ENCODE measurements at regions not wholly inside any gene's neighbourhood (a gene's known extent, or its start where the extent isn't known, plus 50 kb on each side); places are given as distances from the start of the nearest gene placed in this dataset.

DNA sequence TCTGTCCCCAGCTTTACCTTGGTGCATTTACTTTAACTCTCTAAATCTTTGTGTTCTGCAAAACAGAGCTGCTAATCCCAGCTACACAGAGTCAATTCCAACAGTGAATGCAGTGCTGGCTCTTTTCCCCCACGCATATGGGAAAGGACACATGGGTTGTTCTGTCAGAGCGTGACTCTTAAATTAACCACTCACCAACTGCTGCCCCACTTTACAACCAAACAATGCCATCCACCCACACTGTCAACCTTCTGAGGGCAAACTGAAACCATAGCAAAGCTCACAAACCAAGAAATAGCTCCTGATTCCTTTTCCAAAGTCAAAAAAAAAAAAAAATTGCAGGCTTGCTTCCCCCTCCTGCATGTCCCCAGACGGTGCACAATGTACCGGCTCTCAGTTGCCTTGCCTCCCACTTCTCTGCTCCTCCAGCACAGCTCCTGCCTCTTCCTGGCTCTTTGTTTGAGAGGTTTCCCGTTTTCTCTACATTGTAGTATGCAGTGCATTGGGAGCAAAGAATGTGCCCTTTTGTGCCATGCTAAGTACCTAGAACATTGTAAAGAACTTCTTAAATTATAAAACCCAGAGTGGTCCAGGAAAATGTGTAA lies 151.5 kb upstream of the DAPK1 start:
- DNase-seq (ENCODE audit: low read depth) (no peak), FAIRE-seq (no peak)
- TF ChIP-seq, protein P1, sequence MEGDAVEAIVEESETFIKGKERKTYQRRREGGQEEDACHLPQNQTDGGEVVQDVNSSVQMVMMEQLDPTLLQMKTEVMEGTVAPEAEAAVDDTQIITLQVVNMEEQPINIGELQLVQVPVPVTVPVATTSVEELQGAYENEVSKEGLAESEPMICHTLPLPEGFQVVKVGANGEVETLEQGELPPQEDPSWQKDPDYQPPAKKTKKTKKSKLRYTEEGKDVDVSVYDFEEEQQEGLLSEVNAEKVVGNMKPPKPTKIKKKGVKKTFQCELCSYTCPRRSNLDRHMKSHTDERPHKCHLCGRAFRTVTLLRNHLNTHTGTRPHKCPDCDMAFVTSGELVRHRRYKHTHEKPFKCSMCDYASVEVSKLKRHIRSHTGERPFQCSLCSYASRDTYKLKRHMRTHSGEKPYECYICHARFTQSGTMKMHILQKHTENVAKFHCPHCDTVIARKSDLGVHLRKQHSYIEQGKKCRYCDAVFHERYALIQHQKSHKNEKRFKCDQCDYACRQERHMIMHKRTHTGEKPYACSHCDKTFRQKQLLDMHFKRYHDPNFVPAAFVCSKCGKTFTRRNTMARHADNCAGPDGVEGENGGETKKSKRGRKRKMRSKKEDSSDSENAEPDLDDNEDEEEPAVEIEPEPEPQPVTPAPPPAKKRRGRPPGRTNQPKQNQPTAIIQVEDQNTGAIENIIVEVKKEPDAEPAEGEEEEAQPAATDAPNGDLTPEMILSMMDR (IDR thresholded peaks at IDR 0.05; ENCODE audit: insufficient read depth, low read length, severe bottlenecking) = no peak
- Histone ChIP-seq H3K27me3 (ENCODE audit: control insufficient read depth, insufficient read depth, low read length) (no peaks in the 10 kb centered on the region), H3K4me3 (ENCODE audit: low read depth, low read length) (no peak overlapping the region), H3K36me3 (ENCODE audit: control insufficient read depth, insufficient read depth, low read length) (no peaks in the 10 kb centered on the region)

DNA sequence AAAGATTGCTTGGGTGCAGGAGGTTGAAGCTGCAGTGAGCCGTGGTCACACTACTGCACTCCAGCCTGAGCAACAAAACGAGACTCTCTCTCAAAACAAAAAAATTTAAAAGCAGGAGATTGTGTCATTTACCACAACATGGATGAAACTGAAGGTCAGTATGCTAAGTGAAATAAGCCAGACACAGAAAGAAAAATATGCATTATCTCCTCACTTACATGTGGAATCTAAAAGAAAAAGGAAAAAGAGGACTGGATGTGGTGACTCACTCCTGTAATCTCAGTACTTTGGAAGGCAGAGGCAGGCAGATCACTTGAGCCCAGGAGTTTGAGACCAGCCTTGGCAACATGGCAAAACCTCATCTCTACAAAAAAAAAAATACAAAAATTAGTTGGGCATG lies 146.8 kb upstream of the DAPK1 start:
- FAIRE-seq (no peak), DNase-seq (ENCODE audit: low read depth) (no peak)
- Histone ChIP-seq H3K4me3 (ENCODE audit: low read depth, low read length) (no peak overlapping the region), H3K36me3 (ENCODE audit: control insufficient read depth, insufficient read depth, low read length) (no peaks in the 10 kb centered on the region), H3K27me3 (ENCODE audit: control insufficient read depth, insufficient read depth, low read length) (no peaks in the 10 kb centered on the region)
- TF ChIP-seq, protein P1 (IDR thresholded peaks at IDR 0.05; ENCODE audit: insufficient read depth, low read length, severe bottlenecking) = no peak

DNA sequence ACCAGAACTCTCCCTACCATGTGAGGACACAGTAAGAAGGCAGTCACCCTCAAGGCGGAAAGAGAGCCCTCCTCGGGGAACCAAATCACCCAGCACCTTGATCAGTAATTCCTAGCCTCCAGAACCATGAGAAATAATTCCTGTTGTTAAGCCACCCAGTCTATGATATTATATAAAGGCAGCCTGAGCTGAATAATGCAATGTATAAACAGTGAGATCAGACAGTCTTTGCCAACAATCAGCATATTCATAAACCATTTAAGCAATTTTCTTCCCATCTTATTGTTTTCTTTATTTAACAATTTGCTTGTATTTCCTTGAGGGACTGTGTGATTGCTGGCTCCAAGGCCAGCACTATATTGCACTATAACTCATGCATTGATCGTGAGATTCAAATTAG lies 144.4 kb upstream of the DAPK1 start:
- no peak for DNase-seq (ENCODE audit: low read depth)
- H3K4me3 ChIP-seq (ENCODE audit: low read depth, low read length) = no peak overlapping the region
- H3K27me3 ChIP-seq (ENCODE audit: control insufficient read depth, insufficient read depth, low read length) = no peaks in the 10 kb centered on the region
- no peak for FAIRE-seq
- no peaks in the 10 kb centered on the region for H3K36me3 ChIP-seq (ENCODE audit: control insufficient read depth, insufficient read depth, low read length)
- TF ChIP-seq, protein P1 (IDR thresholded peaks at IDR 0.05; ENCODE audit: insufficient read depth, low read length, severe bottlenecking) = no peak

DNA sequence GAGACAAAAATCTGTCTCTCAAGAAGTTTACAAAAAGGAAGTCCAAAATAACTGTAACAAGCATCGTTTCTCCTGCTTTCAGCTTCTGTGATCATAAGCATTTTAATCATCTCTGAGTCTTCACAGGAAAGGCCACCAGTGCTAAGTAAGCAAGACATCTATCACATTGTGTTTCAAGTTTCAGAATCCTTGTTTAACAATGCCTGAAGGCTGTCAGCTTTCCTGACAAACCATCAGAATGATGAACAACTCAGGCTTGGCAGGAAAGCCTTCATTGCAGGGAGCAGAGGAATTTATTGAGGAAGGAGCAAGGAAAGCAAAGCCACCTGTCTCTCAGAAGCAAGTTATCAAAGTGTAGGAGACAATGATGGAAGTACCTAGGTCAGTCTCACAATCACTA lies 143.5 kb upstream of the DAPK1 start:
- DNase-seq (ENCODE audit: low read depth) = no peak
- Histone ChIP-seq H3K27me3 (ENCODE audit: control insufficient read depth, insufficient read depth, low read length) (peaks cover 2% of the 10 kb centered on the region), H3K36me3 (ENCODE audit: control insufficient read depth, insufficient read depth, low read length) (no peaks in the 10 kb centered on the region), H3K4me3 (ENCODE audit: low read depth, low read length) (no peak overlapping the region)
- TF ChIP-seq, protein P1 (IDR thresholded peaks at IDR 0.05; ENCODE audit: insufficient read depth, low read length, severe bottlenecking) = no peak
- no peak for FAIRE-seq

DNA sequence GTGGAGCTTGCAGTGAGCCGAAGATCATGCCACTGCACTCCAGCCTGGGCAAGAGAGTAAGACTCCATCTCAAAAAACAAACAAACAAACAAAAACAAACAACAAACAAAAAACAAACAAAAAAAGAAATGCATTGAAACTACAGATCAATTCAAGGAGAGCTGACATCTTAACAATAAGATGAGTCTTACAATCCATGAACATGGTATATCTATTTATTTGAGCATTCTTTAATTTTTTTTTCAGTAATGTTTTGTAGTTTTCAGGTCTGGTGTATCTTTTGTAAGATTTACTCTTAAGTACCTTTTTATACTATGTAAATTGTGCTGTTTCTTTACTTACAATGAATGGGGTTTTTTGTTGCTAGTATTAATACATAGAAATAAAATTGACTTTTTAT lies 140.1 kb upstream of the DAPK1 start:
- TF ChIP-seq, protein P1 (IDR thresholded peaks at IDR 0.05; ENCODE audit: insufficient read depth, low read length, severe bottlenecking) = no peak

DNA sequence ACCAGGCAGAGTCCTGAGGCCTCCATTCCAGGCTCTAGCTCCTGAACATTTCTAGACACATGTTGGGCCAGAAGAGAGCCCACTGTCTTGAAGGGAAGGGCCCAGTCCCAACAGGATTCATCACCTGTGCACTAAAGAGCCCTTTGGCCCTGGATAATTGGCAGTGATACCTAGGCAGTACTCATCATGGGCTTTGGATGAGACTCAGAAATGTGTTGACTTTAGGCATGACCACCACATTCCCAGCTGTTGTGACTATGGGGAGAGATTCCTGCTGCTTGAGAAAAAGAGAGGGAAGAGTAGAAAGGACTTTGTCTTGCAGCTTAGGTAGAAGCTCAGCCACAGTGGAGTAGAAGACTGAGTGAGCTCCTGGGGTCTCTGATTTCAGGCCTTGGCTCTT lies 138.4 kb upstream of the DAPK1 start:
- H3K27me3 ChIP-seq (ENCODE audit: control insufficient read depth, insufficient read depth, low read length) = peaks cover 2% of the 10 kb centered on the region
- DNase-seq (ENCODE audit: low read depth) (no peak), FAIRE-seq (no peak)
- H3K4me3 ChIP-seq (ENCODE audit: low read depth, low read length) = no peak overlapping the region
- no peaks in the 10 kb centered on the region for H3K36me3 ChIP-seq (ENCODE audit: control insufficient read depth, insufficient read depth, low read length)
- TF ChIP-seq, protein P1 (IDR thresholded peaks at IDR 0.05; ENCODE audit: insufficient read depth, low read length, severe bottlenecking) = no peak

More for the DNA sequence above, 140.1 kb upstream of the DAPK1 start:
- no peak overlapping the region for H3K4me3 ChIP-seq (ENCODE audit: low read depth, low read length)
- no peaks in the 10 kb centered on the region for H3K36me3 ChIP-seq (ENCODE audit: control insufficient read depth, insufficient read depth, low read length)
- FAIRE-seq = no peak
- peaks cover 2% of the 10 kb centered on the region for H3K27me3 ChIP-seq (ENCODE audit: control insufficient read depth, insufficient read depth, low read length)
- DNase-seq (ENCODE audit: low read depth) = no peak
